Tibial nerve (tissue), 3 donors: ENCODE measurements at regions not wholly inside any gene's neighbourhood (a gene's known extent, or its start where the extent isn't known, plus 50 kb on each side); places are given as distances from the start of the nearest gene placed in this dataset.

ENCODE experiments used
- CTCF ChIP-seq, 5 experiments: fragments of 200-600 bp in 3 of 5; fragments of 450-650 bp in 2 of 5; sonication (generic) in 3 of 5; IDR thresholded peaks; one replicate each; pipeline ENCODE4 v1.5.1; 2016 to 2019; ENCODE audit warnings: antibody characterized with exemption in 5 of 5, mild to moderate bottlenecking in 3 of 5, moderate library complexity in 2 of 5
- POLR2A ChIP-seq, 2 donors: fragments of 450-650 bp; IDR thresholded peaks; one replicate each; pipeline ENCODE4 v1.6.1; 2017; ENCODE audit warnings: antibody characterized with exemption in 2 of 2, mild to moderate bottlenecking in 2 of 2, moderate library complexity in 2 of 2

- TF ChIP-seq CTCF (IDR thresholded peaks at IDR 0.05) (no peak), POLR2A (IDR thresholded peaks at IDR 0.05) (no peak)
Measured at GRCh38 chr6:141780296-141780695, 352.4 kb upstream of the GJE1 start.
